NOMO-1 (cell line): ENCODE measurements at regions not wholly inside any gene's neighbourhood (a gene's known extent, or its start where the extent isn't known, plus 50 kb on each side); places are given as distances from the start of the nearest gene placed in this dataset.
"Not testable (repeated sequence)": the region's sequence is repeated elsewhere in the genome, so short reads cannot be mapped to it uniquely, and the experiment has no call there.

ENCODE experiments used
- DNase-seq, 2 experiments: peaks; one replicate each; lab custom pipeline; 2025; ENCODE audit not compliant: unreplicated experiment in 2 of 2; lab: John Stamatoyannopoulos, UW

GRCh38 chrX:22526339-22526738, 253.6 kb downstream of the CBLL2 start:
- DNase-seq, result peak; percentile 59 to 91

- no peak for DNase-seq
These were observed 254.6 kb downstream of the CBLL2 start for GRCh38 chrX:22527302-22527701.

DNA sequence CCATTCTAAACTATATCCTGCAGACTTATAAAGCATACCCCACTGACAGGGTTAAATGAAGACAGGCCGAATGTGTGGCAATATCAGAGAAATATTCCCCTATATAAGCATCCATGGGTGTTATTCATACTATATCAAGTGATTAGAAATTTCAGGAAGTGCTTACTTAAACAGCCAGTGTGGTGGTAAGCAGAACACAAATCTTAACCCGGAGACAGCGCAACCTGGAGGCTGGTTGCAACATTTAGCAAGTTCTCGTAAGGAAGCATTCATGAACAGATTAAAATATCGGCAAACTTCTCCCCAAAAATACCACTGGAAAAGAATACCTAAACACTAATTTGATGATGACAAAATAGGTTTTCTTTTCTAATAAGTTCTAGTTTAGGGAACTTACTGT, 261.2 kb downstream of the CBLL2 start:
- DNase-seq, result peak; percentile 48 to 55

- no peak for DNase-seq
These were observed 261.9 kb downstream of the CBLL2 start for GRCh38 chrX:22534643-22535042.

GRCh38 chrX:22536746-22537304, 264.1 kb downstream of the CBLL2 start:
- DNase-seq, result no peak

GRCh38 chrX:22538580-22538979, 265.9 kb downstream of the CBLL2 start:
- DNase-seq, result no peak

- DNase-seq, result peak in 1 of 2 experiments; percentile 9
These were observed 269.2 kb downstream of the CBLL2 start for GRCh38 chrX:22541926-22542325.

DNA sequence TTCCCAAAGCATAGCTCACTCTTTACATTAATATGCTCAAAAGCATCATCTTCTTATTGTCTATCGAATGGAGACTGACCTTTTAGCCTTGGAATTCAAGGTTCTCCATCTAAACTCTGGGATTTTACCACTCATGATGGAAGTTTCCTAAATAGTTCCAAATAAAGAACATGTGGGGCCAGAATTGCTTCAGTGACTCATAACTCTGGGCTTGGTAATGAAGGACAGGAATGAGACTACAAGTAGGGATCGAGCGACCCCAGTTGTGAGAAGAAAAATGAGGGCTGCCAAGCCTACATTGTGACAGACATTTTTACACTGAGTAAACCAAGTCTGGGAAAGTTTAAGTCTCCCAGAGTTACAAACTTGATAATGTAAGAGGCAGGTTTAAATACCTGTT, 269.9 kb downstream of the CBLL2 start:
- no peak for DNase-seq

- DNase-seq, result no peak
These were observed 286.8 kb downstream of the CBLL2 start for GRCh38 chrX:22559506-22559905.

GRCh38 chrX:22575161-22575845, 302.6 kb downstream of the CBLL2 start:
- peak; percentile 15 to 28 for DNase-seq

GRCh38 chrX:22577181-22577580, 304.5 kb downstream of the CBLL2 start:
- DNase-seq, result no peak

DNA sequence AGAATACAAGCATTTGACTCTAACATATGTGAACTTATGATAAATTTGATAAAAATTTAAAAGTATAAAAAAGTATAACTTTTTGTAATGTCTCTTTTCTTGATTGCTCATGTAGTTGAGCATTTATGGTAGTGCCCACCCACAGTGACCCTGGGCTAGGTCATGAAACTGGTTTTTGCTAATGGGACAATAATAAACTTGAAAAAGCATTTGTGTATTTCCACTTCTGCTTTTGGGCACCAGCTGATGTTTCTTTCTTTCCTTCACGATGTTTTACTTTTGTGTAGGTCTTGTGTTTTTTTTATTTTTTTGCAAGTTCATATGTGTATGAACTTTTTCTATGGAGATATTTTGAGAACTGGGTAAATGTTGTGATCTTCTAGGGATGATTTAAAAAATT, 313.1 kb downstream of the CBLL2 start:
- no peak for DNase-seq

DNA sequence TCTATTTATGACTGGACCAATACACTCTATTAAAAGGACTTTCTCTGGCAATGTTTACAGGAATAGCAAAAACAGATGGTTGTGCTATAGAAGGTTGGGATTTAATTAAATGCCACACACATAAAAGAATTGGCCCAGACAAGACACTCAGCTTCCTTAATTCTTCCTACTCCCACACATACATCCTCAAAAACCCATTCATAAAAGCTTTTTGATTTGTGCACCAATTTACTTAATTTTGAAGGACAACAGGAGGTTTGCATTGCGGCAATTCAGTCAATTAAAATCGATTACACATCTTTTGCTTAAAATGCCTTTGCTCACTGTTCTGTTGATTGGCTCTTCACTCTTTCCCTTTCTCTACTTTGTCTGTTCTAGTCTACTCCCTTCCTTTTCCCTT, 317.1 kb downstream of the CBLL2 start:
- no peak for DNase-seq

DNA sequence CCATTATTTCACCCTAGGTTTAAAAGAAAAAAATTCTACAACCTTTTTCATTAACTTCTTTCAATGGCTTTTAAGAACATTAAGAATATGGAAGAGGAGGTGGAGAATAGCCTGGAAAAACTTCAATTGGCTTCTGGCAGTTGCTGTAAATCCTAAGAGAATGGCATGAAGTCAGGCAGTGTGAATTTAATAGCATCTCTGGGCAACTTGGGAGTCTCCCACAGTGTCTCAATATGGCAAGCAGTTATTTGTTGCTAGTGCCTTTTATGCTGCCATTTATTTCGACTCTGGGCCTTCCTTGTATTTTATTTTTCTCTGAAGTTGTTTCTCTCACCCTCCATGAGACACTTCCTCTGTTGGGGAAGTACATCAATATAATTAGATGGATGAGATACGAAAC, 322.1 kb downstream of the CBLL2 start:
- no peak for DNase-seq

DNA sequence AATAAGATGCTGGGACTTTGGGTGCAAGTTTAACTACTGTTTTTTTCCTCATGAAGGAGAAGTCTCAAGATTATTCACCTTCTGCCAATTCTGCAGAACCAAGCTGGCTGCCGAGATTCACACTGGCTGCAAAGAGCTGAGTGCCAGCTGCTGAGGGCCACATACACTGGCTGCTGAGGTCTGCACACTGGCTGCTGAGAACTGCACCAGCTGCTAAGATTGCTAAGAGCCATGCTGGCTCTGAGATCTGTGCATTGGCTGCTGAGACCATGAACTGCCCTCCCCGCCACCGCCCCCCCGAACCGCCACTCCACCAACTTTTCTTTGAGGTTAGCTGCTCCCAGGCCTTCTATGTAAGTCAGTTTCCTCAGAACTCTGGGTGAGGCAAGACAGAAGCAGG, 330.3 kb downstream of the CBLL2 start:
- no peak for DNase-seq

GRCh38 chrX:22609452-22609851, 336.7 kb downstream of the CBLL2 start:
- not testable (repeated sequence) for DNase-seq

- no peak for DNase-seq
These were observed 344.2 kb downstream of the CBLL2 start for GRCh38 chrX:22616867-22617266.

- DNase-seq, result no peak
These were observed 354.9 kb downstream of the CBLL2 start for GRCh38 chrX:22627576-22627975.

- DNase-seq, result no peak
These were observed 355.6 kb downstream of the CBLL2 start for GRCh38 chrX:22628275-22628674.

DNA sequence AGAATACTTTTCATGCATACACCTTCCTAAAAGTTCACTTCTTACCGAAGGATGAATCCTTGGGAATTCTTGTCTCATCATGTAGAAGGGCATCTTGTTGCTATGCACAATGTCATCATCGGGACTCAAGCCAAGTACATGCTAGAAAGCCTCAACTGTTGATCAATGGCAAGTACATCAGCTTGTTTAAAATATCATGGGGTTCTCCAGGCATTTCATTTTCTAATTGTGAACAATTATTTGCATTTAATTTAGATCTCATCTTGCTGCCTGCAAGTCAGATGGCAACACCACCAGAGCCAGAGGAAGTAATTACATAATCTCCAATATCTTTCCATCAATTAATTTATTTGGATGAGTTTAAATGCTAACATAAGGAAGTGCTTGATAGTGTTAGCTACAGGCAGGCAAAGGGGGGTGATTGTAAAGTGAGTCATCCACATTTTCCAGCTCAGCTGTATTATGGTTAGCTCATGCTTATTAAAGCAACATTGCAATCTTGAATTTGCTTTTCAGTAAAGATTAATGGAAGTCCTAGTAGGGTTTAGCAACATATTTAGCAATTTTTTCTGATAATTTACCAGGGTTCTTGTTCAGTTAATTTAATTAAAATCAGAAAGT, 356.5 kb downstream of the CBLL2 start:
- DNase-seq, result no peak

- DNase-seq, result no peak
These were observed 361.4 kb downstream of the CBLL2 start for GRCh38 chrX:22634083-22634482.

DNA sequence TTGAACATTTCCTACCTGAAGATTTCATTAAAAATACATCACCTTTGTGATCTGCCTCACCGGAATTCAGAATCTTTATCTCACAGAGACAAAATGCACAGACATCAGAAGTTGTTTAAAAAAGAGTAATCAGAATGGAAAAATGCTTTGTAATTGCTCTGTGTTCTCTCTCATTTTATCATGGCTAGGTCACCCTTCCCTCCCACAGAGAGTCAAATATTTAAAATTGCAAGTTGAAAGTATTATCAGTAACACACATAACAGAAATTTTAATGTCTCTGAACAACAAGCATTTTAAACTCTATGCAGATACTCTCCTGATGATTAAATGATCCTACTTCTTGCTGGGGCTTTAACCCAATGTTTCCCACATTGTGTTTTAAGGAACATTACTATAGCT, 362.0 kb downstream of the CBLL2 start:
- DNase-seq, result no peak
